ENCODE measurements at regions not wholly inside any gene's neighbourhood (a gene's known extent, or its start where the extent isn't known, plus 50 kb on each side); places are given as distances from the start of the nearest gene placed in this dataset.

- no peak for DNase-seq
Observed at GRCh38 chr3:43957553-43957952, 266.8 kb downstream of the ABHD5 start.

- DNase-seq: no peak
Observed at GRCh38 chr3:43958005-43958770, 267.4 kb downstream of the ABHD5 start.

GRCh38 chr3:43958973-43959372 lies 268.2 kb downstream of the ABHD5 start:
- no peak for DNase-seq

GRCh38 chr3:43959498-43960447 lies 269.0 kb downstream of the ABHD5 start:
- DNase-seq: no peak

- DNase-seq: no peak
Observed at GRCh38 chr3:43960448-43960840, 269.7 kb downstream of the ABHD5 start.

GRCh38 chr3:43962043-43962442 lies 271.3 kb downstream of the ABHD5 start:
- no peak for DNase-seq

GRCh38 chr3:43963208-43963607 lies 272.5 kb downstream of the ABHD5 start:
- no peak for DNase-seq

- DNase-seq: no peak
Observed at GRCh38 chr3:43964640-43965039, 273.9 kb downstream of the ABHD5 start.

GRCh38 chr3:43965656-43966055 lies 274.9 kb downstream of the ABHD5 start:
- DNase-seq: no peak

- no peak for DNase-seq
Observed at GRCh38 chr3:43966126-43966525, 275.4 kb downstream of the ABHD5 start.

GRCh38 chr3:43966530-43966929 lies 275.2 kb upstream of the TOPAZ1 start:
- no peak for DNase-seq

GRCh38 chr3:43968465-43968864 lies 273.2 kb upstream of the TOPAZ1 start:
- DNase-seq: no peak

- DNase-seq: no peak
Observed at GRCh38 chr3:43969944-43970343, 271.7 kb upstream of the TOPAZ1 start.

- no peak for DNase-seq
Observed at GRCh38 chr3:43970351-43970750, 271.3 kb upstream of the TOPAZ1 start.

- DNase-seq: no peak
Observed at GRCh38 chr3:43970920-43971319, 270.8 kb upstream of the TOPAZ1 start.

- DNase-seq: no peak
Observed at GRCh38 chr3:43971486-43971885, 270.2 kb upstream of the TOPAZ1 start.

- DNase-seq: no peak
Observed at GRCh38 chr3:43978708-43979107, 263.0 kb upstream of the TOPAZ1 start.

GRCh38 chr3:43979645-43980044 lies 262.0 kb upstream of the TOPAZ1 start:
- no peak for DNase-seq

- no peak for DNase-seq
Observed at GRCh38 chr3:43994657-43995546, 246.8 kb upstream of the TOPAZ1 start.

GRCh38 chr3:43995547-43996378 lies 245.9 kb upstream of the TOPAZ1 start:
- no peak for DNase-seq

GRCh38 chr3:43996379-43997301 lies 245.0 kb upstream of the TOPAZ1 start:
- DNase-seq: no peak
